HG03103 (cell line): ENCODE measurements at regions not wholly inside any gene's neighbourhood (a gene's known extent, or its start where the extent isn't known, plus 50 kb on each side); places are given as distances from the start of the nearest gene placed in this dataset.

Source experiments
- ATAC-seq: cut with Tn5 transposase; IDR thresholded peaks from one replicate; pipeline ENCODE4 v1.9.1; 2021; ENCODE audit warnings: low read depth; ENCODE audit not compliant: unreplicated experiment

DNA sequence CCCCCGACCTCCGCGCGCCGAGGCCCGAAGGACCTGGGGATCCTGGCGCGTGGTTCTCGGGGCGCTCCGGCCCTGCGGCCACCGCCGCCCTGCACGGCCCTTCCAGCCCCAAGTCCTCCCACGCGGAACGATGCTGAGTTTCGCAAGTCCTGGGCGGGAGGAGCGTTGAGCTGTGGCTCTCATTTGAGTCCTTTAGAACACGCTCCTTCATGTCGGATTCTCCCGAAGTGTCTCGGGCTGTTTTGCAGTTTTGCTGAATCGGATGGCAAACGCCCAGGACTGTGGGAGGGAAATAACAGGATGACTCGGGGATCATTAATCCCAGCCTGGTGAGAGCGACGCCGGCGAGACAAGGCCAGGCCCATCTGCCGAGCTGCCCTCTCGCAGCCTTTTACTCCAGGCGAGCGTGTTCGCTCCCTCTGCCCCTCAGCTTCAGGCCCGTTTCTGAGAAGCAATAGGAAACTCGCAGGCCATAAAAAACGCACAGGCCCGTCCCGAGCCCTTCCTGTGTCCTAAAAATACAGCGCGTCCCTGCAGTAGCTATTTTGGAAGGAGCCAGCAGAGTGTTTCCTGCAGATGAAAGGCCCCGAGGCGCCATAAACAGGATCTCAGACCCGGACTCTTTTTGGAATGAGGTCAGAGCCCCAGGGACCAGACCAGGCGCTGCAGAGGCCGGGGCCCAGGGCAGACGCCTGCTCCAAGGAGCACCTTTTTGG lies 153.5 kb downstream of the DLL1 start:
- no peak for ATAC-seq

DNA sequence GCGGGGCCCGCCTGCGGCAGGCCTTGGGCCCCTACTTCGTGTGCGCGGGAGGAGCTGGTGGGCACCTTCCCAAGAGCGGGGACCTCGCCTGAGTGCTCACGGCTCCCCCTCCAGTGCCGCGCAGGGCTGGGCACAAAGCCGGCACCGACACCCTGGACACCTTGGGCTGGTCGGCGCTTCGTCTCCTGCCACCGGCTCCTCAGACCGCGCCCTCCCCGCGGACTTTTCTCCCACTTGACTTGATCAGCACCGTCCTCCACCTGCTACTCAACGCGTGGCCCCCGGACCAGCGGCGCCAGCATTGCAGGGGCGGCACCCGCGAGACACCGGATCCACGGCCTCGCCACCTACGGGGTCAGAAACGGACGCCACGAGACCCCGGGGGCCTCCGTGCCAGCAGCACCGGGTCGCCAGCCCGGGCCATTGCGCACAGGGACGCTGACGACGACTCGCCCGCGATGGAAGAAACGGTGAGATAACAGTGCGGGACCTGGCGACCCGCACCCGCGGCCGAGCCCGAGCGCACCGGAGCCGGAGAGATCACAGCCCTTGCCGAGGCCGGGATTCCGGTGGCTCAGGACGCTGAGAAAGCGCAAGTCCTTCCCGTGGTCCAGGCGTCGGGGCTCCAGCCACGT lies 154.2 kb downstream of the DLL1 start:
- ATAC-seq, result no peak

DNA sequence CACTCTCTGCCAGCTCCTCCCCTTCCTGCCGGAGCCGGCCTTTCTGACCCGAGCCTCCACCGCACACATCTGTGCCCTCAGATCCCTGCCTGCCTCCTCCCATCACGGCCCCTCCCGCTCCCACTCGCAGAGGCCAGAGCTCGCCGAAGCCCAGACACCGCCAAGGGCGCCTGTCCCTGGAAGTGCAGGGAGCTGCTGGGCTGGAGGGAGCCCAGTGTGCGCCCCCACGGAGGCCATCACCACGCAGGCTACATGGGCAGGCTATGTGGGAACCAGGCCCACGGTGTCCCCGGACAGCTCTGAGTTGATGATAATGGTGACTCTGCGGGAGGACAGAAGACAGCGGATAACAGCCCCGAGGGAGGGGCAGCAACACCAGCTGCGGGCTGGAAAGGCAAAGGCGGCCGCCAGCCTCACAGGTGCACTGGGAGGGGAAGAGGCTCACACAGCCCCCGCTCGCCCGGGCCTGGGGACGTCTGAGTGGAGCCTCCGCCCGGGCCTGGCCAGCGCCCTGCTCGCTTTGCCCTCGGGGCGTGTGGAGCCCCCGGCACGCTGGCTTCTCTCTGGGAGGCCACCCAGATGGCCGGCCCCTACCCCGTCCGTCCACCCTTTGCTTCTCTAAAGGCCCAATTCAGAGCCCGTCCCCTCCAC lies 154.9 kb downstream of the DLL1 start:
- no peak for ATAC-seq

DNA sequence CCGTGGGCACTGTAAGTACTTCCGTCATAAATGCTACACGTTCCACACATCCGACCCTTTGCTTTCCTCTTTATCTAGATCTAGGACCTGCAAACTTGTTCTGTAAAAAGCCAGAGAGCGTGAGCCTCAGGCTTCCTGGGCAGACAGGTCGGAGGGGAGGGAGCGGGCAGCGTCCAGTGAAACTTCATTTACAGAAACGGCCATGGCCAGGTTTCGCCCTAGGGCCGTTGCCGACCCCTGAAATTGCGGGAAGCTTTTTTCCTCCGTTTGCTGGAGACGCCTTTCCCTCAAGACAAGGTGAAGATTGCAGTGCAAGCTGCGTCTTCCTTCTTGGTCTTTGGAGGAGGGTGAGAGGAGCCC lies 155.4 kb downstream of the DLL1 start:
- no peak for ATAC-seq

DNA sequence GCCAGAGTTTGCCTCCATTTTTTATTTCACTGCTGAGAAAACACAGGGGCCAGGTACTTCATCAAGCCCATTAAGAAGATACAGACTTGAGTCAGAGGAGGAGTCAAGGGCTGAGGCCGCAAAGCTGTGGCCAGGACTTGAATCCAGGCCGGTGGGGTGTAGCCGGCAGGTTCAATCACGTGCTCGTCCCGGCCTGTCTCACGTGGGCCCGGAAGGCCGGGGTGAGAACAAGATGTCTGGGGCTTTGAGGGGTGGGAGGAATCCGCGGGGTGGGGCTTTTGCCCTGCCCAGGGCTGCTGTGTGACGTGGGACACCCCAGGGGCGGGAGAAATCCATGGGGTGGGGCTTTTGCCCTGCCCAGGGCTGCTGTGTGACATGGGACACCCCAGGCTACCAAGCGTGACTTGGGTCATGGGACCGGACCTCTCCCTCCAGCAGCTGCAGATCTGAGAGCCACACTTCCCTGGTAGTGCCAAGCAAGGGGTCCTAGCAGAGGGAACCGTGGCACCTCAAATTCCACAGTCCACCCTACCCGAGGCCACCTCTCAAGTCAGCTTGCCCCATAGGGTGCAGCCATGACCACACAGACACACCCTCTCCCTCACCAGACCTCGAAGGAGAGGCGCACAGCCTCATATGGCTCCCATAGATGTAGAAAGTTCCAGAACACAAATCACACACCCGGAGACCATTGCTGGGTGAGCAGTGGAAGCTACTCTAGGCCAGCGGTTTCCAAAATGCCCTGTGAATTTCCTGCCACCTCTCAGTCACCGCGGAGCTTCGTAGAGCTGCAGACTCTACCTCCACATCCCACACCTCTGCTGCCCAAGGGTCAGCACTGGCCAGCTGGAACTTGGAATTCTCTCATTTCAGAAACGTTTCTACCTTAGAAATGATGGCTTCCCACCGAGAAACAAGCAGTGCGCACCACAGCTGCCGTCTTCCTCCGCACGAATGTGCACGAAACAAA lies 156.1 kb downstream of the DLL1 start:
- no peak for ATAC-seq

DNA sequence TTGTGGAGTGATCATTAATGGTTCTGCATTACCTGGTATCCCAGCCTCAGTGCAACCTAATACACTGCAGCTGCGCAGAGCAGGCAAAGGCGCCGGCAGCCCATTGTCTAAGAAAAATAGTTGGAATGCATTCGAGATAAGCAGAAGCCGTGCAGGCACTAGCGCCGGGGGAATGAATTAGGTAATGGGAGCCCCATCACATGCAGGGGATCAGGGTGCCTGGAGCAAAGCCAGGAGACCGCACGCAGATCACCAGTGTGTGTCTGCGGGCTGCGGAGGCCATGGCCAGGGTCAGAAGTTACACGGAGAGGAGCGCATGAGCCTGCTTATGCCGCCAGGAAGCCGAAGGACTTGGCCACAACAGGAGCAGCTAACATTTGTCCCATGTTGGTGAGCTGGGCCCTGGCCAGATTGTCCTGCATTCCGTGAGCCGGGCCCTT lies 156.8 kb downstream of the DLL1 start:
- ATAC-seq, result no peak

DNA sequence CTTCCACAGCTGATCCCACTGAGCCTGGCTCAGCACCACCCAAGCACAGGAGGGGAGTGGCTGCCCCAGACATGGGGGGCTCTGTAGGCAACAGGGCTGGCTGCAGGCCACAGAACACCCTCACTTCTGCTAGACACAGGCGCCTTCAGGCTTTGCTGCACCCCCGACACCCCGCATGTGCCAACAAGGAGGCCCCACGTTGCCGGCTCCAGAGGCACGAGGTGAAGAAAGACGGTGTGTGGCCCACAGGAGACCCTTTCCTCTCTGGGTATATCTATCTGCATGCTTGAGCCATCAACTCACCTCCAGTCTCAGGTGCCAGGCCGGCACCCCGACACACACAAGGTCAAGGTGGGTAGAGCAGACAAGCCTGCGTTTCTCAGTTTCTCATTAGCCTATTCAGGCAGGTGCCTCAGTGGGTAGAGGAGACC lies 158.3 kb downstream of the DLL1 start:
- ATAC-seq, result no peak

DNA sequence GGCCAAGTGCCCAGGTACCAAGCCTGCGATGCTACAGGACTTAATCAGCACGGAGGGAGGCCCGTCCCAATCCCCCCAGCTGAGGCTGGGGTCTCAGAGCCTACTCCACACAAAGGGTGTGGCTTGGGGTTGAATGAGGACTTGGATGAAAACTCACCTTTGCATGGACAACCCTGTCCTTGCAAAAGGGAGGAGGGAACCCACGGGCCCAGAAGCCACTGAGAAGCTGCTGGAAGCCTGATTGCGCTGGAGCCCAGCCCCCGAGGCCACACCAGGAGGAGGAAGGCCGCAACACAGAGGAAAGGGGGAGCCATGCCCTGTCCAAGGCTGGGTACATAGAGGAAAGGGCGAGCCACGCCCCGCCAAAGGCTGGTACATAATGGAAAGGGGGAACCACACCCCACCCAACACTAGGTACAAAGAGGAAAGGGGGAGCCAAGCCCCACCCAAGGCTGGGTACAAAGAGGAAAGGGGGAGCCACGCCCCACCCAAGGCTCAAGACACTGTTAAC lies 158.8 kb downstream of the DLL1 start:
- no peak for ATAC-seq

DNA sequence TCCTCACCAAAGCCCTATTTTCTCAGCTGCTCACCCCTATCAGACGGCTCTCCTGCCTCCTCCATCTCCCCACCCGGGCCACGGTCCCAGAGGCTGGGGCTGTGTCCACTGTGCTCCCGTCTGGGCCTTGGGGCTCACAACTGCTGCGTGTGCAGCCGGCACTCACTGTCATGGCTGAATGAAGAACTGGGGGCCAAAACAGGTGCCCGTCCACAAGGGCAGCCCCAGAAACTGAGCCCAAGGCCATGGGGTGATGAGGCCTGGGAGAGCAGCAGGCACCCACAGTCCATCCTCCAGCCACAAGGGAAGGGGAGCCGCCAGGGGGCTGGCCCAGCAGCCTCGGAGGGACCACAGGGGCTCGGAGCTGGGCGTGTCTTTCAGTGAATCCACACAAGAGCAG lies 159.5 kb downstream of the DLL1 start:
- ATAC-seq, result no peak

DNA sequence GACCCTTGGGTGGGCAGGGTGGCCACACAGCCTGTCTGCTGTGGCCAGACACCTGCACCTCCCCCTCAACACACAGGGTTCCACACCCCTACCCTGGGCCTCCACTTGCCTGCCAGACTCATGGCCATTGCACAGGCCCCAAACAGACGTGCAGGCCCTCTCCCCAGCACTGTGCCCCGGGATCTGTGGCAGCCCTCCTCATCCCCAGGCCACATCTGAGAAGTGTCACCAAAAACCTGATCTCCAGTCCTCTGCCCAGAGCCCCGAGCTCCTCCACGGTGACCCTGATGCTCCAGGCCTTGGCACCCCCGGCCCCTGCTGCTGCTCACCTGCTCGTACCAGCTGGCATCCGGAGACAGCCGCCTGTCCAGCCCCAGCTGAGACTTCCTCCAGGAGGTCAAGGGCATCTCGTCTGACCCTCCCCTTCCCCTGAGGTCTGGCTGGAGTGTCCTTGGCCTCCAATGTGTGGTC lies 160.1 kb downstream of the DLL1 start:
- no peak for ATAC-seq

DNA sequence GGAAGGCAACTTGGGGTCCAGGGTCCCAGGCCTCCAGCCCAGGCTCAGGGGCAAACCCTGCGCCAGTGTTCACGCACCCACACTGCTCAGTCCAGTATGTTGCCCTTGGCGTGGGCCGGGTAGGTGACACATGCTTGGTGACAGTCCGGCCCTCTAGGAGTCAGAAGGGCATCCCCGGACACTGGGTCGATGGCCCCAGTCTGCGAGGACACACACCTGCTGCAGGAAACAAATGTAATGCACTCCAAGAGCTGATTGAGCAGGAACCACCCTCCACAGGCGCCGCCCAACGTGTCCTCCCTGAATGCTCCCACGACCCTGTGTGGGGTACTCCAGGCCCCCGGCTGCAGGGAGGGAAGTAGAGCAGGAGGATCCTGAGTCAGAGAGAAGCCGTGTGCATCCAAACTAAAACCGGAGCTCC lies 160.7 kb downstream of the DLL1 start:
- ATAC-seq, result no peak

DNA sequence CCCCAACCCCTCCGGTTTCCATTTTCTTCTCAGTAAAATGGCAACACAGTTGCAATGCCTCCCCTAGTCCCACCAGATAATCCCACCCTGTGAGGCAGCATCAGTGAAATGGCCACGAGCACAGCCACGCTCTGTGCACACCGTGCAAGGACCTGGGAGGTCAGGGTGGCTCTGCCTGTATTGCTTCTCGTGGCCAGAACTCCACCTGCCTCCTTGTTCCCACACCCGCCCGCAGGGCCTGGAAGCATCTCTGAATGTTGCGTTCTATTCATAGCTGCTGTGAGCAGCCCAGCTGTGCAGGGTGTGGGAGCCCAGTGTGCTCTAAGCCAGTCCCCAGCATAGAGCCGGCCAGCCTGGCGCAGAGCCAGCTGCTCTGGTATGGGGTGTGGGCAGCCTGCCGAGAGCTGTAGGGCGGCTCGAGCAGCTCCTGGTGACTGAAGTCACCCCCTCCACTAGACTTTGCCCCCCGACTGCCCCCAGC lies 161.1 kb downstream of the DLL1 start:
- no peak for ATAC-seq

DNA sequence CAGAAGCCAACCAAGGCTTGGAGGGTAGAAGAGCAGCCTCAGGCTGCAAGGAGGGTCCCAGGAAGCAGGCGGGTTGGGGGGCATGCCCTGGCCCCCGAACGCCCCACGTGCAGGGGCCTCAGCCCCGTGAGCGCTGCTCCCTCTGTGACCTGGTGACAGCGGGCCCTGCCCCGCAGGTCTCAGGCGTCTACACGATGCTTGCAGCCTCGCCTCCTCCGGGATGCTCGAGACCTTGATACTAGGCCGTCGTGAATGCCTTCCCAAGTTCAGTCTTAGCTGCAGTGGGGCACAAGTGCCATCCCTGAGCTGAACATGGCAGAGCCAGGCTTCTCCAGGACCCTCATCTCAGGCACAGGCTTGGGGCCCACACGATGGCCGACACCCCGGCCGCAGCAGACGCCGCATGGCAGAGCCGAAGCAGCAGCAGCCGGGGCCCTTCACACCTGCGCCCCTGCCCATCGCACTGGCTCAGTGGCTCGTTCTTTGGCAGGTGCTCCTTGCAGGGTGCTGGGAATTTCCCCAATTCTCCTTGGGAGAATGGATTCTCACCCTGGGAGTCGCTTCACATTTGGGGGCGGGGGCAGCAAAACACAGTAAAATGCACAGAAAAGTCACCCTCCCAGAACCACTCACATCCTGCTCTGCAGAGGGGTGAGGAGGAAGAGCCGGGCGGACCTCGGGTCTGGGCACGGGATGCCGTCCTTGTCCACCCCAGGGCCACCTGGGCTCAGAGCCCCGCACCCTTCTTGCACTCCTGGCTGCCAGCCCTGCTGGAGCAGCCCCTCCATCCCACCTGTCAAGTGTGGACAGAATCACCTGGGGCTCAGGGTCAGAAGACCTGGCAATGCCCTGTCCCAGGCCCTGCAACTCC lies 161.8 kb downstream of the DLL1 start:
- ATAC-seq, result no peak

DNA sequence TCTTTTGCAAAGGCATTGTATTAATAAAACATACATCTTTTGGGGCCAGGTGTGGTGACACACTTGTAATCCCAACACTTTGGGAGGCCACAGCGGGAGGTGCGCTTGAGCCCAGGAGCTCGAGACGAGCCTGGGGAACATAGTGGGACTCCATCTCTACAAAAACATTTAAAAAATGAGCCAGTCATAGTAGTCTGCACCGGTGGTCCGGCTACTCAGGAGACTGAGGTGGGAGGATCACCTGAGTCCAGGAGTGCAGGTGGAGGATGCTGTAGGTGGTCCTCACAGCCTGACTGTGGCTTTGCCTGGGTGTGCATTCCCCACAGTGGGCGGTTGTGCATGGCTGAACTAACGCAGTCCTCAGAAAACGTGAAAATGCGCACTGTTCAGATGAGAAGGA lies 162.5 kb downstream of the DLL1 start:
- no peak for ATAC-seq

DNA sequence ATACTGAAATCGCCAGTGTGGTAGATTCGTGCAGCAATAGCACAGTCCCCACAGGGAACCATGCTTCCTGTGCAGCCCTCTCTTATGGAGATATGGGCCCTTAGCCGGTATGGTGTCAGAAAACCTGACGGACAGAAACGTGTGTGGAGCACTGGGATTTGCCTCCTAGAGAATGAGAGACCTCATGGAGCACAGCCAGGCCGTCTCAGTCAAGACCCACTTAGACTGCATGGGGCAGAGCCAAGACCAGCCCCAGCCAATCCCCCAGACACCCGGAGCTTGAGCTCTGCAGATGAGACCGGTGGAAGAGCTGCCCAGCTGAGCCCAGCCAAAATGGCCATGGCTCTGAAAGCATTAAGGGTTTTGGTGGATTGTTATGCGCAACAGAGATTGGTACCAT lies 163.7 kb downstream of the DLL1 start:
- ATAC-seq, result no peak

DNA sequence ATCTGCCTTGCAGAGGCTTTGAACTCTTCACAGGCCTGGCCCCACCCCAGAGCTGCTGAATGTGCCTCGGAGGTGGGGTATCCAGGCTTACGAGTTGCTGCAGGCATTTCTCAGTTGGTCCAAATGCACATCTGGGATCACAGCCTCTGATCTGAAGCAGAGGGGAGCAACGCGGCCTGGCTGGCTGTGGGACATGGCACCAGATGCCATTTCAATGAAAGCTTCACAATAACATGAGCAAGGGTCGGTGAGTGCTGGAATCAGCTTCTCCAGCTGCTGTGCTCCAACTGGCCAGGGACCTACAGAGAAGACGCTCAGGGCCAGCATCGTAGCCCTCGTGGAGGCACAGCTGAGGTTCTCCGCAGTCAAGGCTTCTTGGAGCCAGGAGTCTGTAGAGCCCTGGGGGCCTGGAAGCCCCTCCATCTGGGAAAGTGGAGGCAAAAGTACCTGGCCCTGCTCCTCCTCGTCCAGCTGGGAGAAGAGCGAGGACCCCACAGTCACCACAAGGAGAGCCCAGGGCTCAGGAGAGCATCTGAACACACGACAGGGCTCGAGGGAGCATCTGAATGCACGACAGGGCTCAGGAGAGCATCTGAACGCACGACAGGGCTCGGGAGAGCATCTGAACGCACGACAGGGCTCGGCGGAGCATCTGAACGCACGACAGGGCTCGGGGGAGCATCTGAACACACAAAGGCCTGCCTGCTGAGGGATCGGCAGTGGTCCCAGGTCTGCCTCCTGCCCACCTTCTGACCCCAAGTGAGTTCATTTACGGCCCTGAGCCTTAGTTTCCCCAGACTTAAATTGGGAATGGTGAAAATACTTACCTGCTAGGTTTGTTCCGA lies 165.2 kb downstream of the DLL1 start:
- ATAC-seq, result no peak

DNA sequence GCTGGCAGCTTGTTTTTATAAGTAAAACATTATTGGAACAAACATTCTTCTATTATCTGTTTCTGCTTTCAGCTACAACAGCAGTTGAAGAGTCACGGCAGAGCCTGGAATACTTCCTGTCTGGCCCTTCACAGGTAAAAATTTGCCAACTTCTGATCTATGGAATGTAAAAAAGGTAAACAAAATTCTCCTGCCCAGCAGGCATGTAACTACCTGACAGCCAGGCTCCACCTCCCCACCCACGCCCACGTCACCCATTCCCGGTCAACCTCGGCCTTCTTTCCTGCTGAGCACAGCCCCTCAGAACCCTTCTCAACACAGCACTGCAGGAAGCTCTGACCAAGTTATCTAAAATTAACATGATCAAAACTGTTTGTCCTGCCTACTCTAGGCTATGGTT lies 166.0 kb downstream of the DLL1 start:
- no peak for ATAC-seq

DNA sequence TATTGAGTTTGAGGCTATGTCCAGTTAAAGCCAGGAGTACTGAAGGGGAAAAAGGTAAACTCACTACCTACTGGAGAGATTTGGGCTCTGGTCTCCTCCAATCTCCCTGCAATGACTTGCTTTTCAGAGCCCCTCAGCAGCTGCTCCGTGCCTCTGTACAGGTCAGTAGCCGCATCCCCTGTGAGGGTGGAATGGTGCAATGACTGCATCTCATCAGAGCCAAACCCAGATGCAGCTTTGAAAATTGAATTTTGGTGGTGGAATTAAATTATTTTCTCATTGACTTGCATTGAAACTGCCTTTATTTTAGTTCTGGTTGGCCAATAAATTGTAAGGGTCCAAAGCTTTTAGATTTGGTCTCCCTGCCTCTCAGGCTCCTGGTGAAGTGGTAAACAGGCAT lies 166.7 kb downstream of the DLL1 start:
- ATAC-seq, result no peak

DNA sequence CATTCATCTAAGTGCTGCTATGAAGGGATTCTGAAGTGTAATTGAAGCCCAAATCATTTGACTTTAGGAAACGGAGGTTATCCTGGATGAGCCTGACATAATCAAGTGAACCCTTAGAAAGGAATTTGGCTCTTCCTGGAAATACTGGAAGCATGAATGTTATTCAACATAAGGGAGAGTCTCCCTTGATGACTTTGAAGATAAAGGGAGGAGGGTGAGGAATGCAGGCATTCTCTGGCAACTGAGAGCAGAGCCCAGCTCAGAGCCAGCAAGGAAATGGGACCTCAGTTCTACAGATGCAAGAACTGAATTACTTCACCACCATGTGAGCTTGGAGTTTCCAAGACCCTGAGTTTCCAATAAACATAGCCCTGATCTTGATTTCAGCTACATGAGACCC lies 168.2 kb downstream of the DLL1 start:
- ATAC-seq, result no peak
